ENCODE measurements at regions not wholly inside any gene's neighbourhood (a gene's known extent, or its start where the extent isn't known, plus 50 kb on each side); places are given as distances from the start of the nearest gene placed in this dataset.

- TF ChIP-seq, protein P1, sequence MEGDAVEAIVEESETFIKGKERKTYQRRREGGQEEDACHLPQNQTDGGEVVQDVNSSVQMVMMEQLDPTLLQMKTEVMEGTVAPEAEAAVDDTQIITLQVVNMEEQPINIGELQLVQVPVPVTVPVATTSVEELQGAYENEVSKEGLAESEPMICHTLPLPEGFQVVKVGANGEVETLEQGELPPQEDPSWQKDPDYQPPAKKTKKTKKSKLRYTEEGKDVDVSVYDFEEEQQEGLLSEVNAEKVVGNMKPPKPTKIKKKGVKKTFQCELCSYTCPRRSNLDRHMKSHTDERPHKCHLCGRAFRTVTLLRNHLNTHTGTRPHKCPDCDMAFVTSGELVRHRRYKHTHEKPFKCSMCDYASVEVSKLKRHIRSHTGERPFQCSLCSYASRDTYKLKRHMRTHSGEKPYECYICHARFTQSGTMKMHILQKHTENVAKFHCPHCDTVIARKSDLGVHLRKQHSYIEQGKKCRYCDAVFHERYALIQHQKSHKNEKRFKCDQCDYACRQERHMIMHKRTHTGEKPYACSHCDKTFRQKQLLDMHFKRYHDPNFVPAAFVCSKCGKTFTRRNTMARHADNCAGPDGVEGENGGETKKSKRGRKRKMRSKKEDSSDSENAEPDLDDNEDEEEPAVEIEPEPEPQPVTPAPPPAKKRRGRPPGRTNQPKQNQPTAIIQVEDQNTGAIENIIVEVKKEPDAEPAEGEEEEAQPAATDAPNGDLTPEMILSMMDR (IDR thresholded peaks at IDR 0.05): no peak
Observed at GRCh38 chr4:153068751-153069150, 132.6 kb downstream of the FHDC1 start.

GRCh38 chr4:153071958-153072598 lies 132.2 kb upstream of the TRIM2 start:
- TF ChIP-seq, protein P1 (IDR thresholded peaks at IDR 0.05): no peak

- TF ChIP-seq, protein P1 (IDR thresholded peaks at IDR 0.05): no peak
Observed at GRCh38 chr4:153072661-153073060, 131.6 kb upstream of the TRIM2 start.

- TF ChIP-seq, protein P1 (IDR thresholded peaks at IDR 0.05): no peak
Observed at GRCh38 chr4:153074486-153074885, 129.8 kb upstream of the TRIM2 start.

DNA sequence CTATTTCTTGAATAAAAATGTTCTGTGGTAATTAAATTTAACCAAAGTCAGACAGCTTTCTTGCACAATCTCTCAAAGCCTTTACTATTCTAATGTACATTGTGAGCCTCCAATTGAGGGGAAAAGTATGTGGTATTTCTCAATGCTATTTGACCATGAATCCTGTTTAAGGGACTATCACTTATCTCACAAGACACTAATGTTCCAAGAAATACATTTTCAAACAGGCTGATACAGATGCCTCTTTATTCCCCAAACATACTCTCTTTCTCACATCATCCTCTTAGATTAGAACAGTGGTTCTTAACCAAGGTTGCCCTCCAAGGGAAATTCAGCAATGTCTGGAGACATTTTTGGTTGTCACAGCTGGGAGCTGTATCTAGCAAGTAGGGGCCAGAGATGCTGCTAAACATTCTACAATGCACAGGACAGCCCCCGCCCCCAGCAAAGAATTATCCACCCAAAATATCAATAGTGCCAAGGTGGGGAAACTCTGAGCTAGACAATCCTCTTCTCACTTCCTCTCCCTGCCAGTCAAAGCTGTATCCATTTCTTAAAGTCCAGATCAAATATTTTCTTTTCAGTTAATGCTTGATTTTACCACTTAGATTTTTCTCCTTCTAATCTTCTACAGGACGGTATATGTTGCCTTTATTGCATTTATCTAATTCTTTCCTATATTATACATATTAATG lies 129.2 kb upstream of the TRIM2 start:
- TF ChIP-seq, protein P1 (IDR thresholded peaks at IDR 0.05): no peak

- TF ChIP-seq, protein P1 (IDR thresholded peaks at IDR 0.05): no peak
Observed at GRCh38 chr4:153075836-153076518, 128.3 kb upstream of the TRIM2 start.

DNA sequence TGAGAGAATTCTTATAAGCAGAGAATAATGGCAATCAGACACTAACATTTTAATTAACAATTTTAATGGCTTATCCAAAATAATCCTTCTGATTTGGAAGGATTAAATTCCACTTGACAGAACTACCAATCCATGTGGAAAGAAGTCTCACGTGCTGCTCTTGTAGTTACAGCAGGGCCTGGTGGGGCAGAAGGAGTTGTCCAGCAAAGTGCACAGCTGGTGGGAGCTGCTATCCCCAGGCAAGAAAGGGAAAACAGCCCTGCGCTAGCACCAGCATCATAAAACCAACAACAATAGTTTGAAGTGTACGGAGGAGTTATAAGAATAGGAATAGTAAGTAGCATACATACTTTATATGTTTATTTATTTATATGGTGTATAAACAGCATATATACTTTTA lies 127.4 kb upstream of the TRIM2 start:
- TF ChIP-seq, protein P1 (IDR thresholded peaks at IDR 0.05): no peak

Measured in LNCAP (cell line).